ENCODE measurements at regions not wholly inside any gene's neighbourhood (a gene's known extent, or its start where the extent isn't known, plus 50 kb on each side); places are given as distances from the start of the nearest gene placed in this dataset.

GRCh38 chr1:209364716-209365115 lies 218.8 kb upstream of the CAMK1G start (continued):
- TF ChIP-seq CTCF (tag by site-specific recombination; IDR thresholded peaks at IDR 0.05) (no peak), ZNF558 (tag by site-specific recombination; IDR thresholded peaks at IDR 0.05) (no peak)

DNA sequence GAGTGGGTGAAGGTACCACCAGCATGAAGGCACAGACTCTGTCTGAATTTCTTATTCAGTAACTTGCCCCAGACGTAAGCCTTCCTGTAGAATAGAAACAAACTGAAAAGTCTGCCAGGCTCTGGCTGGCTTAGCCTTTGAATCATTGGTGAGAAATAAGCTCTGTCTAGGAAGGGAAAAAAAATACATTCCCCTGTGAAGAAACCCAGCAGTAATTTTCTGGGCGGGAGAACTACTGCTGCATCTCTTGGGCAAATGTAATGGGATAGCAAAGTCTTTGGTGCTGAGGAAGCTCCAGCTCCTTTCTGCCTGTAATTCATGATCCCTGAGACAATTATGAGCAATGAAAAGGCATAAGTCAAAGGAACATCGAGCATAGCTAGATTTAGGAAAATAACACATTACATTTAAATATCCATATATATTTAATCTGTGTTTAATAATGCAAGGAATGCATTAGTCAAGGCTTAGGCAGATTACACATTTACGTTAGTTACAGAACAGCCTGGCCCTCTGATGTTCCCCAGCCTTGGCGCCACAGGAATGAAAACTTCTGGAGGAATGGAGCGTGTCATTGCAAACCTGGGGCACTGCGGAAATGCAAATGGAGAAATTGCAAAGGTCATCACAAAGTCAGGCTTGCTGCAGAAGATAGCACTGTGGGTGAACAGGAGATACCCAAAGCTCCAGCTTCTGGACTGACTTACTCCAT lies 216.3 kb upstream of the CAMK1G start:
- CTCF ChIA-PET, result interaction anchor here (4.4 kb wide), 1 partner anchor 13 kb away, joined by 23 read pairs; no protein-coding TSS in a partner anchor
- POLR2A ChIA-PET, result no interaction called here
- TF ChIP-seq, protein P1, sequence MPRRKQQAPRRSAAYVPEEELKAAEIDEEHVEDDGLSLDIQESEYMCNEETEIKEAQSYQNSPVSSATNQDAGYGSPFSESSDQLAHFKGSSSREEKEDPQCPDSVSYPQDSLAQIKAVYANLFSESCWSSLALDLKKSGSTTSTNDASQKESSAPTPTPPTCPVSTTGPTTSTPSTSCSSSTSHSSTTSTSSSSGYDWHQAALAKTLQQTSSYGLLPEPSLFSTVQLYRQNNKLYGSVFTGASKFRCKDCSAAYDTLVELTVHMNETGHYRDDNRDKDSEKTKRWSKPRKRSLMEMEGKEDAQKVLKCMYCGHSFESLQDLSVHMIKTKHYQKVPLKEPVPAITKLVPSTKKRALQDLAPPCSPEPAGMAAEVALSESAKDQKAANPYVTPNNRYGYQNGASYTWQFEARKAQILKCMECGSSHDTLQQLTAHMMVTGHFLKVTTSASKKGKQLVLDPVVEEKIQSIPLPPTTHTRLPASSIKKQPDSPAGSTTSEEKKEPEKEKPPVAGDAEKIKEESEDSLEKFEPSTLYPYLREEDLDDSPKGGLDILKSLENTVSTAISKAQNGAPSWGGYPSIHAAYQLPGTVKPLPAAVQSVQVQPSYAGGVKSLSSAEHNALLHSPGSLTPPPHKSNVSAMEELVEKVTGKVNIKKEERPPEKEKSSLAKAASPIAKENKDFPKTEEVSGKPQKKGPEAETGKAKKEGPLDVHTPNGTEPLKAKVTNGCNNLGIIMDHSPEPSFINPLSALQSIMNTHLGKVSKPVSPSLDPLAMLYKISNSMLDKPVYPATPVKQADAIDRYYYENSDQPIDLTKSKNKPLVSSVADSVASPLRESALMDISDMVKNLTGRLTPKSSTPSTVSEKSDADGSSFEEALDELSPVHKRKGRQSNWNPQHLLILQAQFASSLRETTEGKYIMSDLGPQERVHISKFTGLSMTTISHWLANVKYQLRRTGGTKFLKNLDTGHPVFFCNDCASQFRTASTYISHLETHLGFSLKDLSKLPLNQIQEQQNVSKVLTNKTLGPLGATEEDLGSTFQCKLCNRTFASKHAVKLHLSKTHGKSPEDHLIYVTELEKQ (tag by site-specific recombination; IDR thresholded peaks at IDR 0.05; ENCODE audit: borderline replicate concordance), result no peak
- TF ChIP-seq ZSCAN16 (tag by site-specific recombination; IDR thresholded peaks at IDR 0.05) (no peak), HIC1 (tag by site-specific recombination; IDR thresholded peaks at IDR 0.05) (no peak), GLI2 (tag by site-specific recombination; IDR thresholded peaks at IDR 0.05; ENCODE audit: borderline replicate concordance, low read depth) (no peak), ZBTB48 (tag by site-specific recombination; IDR thresholded peaks at IDR 0.05) (no peak), ATF2 (tag by site-specific recombination; IDR thresholded peaks at IDR 0.05; ENCODE audit: low read depth) (no peak), ZNF18 (tag by site-specific recombination; IDR thresholded peaks at IDR 0.05) (no peak), ZNF521 (tag by site-specific recombination; IDR thresholded peaks at IDR 0.05) (no peak), ZSCAN30 (tag by site-specific recombination; IDR thresholded peaks at IDR 0.05) (no peak), ZBTB1 (tag by site-specific recombination; IDR thresholded peaks at IDR 0.05) (no peak)
- TF ChIP-seq, protein P2, sequence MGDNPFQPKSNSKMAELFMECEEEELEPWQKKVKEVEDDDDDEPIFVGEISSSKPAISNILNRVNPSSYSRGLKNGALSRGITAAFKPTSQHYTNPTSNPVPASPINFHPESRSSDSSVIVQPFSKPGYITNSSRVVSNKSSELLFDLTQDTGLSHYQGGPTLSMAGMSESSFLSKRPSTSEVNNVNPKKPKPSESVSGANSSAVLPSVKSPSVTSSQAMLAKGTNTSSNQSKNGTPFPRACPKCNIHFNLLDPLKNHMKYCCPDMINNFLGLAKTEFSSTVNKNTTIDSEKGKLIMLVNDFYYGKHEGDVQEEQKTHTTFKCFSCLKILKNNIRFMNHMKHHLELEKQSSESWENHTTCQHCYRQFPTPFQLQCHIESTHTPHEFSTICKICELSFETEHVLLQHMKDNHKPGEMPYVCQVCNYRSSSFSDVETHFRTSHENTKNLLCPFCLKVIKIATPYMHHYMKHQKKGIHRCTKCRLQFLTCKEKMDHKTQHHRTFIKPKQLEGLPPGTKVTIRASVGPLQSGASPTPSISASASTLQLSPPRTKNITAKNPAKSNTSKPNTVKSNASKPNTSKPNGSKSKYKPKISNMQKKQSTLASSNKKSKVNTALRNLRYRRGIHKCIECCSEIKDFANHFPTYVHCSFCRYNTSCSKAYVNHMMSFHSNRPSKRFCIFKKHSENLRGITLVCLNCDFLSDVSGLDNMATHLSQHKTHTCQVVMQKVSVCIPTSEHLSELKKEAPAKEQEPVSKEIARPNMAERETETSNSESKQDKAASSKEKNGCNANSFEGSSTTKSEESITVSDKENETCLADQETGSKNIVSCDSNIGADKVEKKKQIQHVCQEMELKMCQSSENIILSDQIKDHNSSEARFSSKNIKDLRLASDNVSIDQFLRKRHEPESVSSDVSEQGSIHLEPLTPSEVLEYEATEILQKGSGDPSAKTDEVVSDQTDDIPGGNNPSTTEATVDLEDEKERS (tag by site-specific recombination; IDR thresholded peaks at IDR 0.05), result no peak
- TF ChIP-seq, protein P3, sequence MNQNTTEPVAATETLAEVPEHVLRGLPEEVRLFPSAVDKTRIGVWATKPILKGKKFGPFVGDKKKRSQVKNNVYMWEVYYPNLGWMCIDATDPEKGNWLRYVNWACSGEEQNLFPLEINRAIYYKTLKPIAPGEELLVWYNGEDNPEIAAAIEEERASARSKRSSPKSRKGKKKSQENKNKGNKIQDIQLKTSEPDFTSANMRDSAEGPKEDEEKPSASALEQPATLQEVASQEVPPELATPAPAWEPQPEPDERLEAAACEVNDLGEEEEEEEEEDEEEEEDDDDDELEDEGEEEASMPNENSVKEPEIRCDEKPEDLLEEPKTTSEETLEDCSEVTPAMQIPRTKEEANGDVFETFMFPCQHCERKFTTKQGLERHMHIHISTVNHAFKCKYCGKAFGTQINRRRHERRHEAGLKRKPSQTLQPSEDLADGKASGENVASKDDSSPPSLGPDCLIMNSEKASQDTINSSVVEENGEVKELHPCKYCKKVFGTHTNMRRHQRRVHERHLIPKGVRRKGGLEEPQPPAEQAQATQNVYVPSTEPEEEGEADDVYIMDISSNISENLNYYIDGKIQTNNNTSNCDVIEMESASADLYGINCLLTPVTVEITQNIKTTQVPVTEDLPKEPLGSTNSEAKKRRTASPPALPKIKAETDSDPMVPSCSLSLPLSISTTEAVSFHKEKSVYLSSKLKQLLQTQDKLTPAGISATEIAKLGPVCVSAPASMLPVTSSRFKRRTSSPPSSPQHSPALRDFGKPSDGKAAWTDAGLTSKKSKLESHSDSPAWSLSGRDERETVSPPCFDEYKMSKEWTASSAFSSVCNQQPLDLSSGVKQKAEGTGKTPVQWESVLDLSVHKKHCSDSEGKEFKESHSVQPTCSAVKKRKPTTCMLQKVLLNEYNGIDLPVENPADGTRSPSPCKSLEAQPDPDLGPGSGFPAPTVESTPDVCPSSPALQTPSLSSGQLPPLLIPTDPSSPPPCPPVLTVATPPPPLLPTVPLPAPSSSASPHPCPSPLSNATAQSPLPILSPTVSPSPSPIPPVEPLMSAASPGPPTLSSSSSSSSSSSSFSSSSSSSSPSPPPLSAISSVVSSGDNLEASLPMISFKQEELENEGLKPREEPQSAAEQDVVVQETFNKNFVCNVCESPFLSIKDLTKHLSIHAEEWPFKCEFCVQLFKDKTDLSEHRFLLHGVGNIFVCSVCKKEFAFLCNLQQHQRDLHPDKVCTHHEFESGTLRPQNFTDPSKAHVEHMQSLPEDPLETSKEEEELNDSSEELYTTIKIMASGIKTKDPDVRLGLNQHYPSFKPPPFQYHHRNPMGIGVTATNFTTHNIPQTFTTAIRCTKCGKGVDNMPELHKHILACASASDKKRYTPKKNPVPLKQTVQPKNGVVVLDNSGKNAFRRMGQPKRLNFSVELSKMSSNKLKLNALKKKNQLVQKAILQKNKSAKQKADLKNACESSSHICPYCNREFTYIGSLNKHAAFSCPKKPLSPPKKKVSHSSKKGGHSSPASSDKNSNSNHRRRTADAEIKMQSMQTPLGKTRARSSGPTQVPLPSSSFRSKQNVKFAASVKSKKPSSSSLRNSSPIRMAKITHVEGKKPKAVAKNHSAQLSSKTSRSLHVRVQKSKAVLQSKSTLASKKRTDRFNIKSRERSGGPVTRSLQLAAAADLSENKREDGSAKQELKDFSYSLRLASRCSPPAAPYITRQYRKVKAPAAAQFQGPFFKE (tag by site-specific recombination; IDR thresholded peaks at IDR 0.05; ENCODE audit: borderline replicate concordance), result no peak

More for the DNA sequence above, 216.3 kb upstream of the CAMK1G start:
- no peak overlapping the region for H3K4me3 ChIP-seq (ENCODE audit: low read depth, low read length)
- H3K4me1 ChIP-seq (ENCODE audit: control insufficient read depth, insufficient read depth, low read length), result no peaks in the 10 kb centered on the region
- no peaks in the 10 kb centered on the region for H3K36me3 ChIP-seq (ENCODE audit: control insufficient read depth in 2 of 2, insufficient read depth in 1 of 2, low read length in 2 of 2)
- H3K27ac ChIP-seq (ENCODE audit: extremely low read depth, low read depth, low read length), result no peak overlapping the region
- no peaks in the 10 kb centered on the region for H3K9me3 ChIP-seq (ENCODE audit: control insufficient read depth, insufficient read depth, low read depth, low read length)
